ENCODE measurements at regions not wholly inside any gene's neighbourhood (a gene's known extent, or its start where the extent isn't known, plus 50 kb on each side); places are given as distances from the start of the nearest gene placed in this dataset.

DNA sequence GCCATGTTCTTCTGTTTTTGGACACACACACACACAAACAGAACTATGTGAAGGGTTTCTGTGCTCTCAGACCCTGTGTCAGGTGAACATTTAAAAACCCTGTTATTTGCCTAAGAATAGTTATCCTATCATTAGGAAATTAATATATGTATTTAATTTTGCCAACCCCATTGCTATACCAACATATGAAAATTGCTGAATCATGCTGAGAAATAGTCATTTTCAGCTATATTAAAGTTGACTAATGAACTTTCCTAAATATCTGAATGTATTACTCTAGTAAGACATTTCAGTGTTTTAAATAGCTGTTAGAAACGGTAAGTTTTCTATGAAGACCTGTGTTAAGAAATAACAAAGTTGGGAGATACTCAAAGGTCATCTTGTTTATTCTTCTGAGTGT, 596.9 kb upstream of the GRM7 start:
- BruUV-seq (replicated peaks), result no TSS peak

GRCh38 chr3:6264906-6265305, 596.0 kb upstream of the GRM7 start:
- intact Hi-C loops (cut with micrococcal nuclease; ENCODE audit: unreplicated experiment), result no loop called here
- Histone ChIP-seq H4K20me1 (ENCODE audit: insufficient read depth, low read length) (no peaks in the 10 kb centered on the region), H3K9me3 (ENCODE audit: low read length) (no peaks in the 10 kb centered on the region), H2AFZ (ENCODE audit: low read length) (no peak overlapping the region), H3K4me2 (ENCODE audit: low read length) (no peak overlapping the region), H3K27ac (ENCODE audit: low read depth, low read length, poor library complexity, severe bottlenecking) (no peak overlapping the region), H3K9me2 (ENCODE audit: insufficient read depth, low read length) (no peaks in the 10 kb centered on the region), H3K36me3 (ENCODE audit: insufficient read depth, low read length) (no peaks in the 10 kb centered on the region), H3K79me2 (ENCODE audit: insufficient read depth, low read depth, low read length) (no peaks in the 10 kb centered on the region), H3K4me3 (ENCODE audit: low read depth, low read length, poor library complexity, severe bottlenecking) (no peak overlapping the region), H3K4me1 (ENCODE audit: insufficient read depth, low read length, poor library complexity, severe bottlenecking) (no peaks in the 10 kb centered on the region)
- no TSS peak for BruUV-seq (replicated peaks)
- DNase-seq (ENCODE audit: low spot score), result no peak
- TF ChIP-seq, protein P1, sequence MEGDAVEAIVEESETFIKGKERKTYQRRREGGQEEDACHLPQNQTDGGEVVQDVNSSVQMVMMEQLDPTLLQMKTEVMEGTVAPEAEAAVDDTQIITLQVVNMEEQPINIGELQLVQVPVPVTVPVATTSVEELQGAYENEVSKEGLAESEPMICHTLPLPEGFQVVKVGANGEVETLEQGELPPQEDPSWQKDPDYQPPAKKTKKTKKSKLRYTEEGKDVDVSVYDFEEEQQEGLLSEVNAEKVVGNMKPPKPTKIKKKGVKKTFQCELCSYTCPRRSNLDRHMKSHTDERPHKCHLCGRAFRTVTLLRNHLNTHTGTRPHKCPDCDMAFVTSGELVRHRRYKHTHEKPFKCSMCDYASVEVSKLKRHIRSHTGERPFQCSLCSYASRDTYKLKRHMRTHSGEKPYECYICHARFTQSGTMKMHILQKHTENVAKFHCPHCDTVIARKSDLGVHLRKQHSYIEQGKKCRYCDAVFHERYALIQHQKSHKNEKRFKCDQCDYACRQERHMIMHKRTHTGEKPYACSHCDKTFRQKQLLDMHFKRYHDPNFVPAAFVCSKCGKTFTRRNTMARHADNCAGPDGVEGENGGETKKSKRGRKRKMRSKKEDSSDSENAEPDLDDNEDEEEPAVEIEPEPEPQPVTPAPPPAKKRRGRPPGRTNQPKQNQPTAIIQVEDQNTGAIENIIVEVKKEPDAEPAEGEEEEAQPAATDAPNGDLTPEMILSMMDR (conservative IDR thresholded peaks at IDR 0.05; ENCODE audit: low read length), result no peak
- TF ChIP-seq EZH2phosphoT487 (IDR thresholded peaks at IDR 0.05; ENCODE audit: borderline replicate concordance, low read depth, low read length), result no peak
- CTCF ChIA-PET (ENCODE audit: unreplicated experiment), result interaction anchor here (0.9 kb wide), 1 partner anchor 15 kb away, joined by 3 read pairs; no protein-coding TSS in a partner anchor
- POLR2A ChIA-PET, result interaction anchor here (1.8 kb wide), 1 partner anchor 9 kb away, joined by 5 read pairs; no protein-coding TSS in a partner anchor

More for the DNA sequence above, 596.9 kb upstream of the GRM7 start:
- H3K36me3 ChIP-seq (ENCODE audit: insufficient read depth, low read length), result no peaks in the 10 kb centered on the region
- H3K4me1 ChIP-seq (ENCODE audit: insufficient read depth, low read length, poor library complexity, severe bottlenecking), result no peaks in the 10 kb centered on the region
- H3K4me3 ChIP-seq (ENCODE audit: low read depth, low read length, poor library complexity, severe bottlenecking), result no peak overlapping the region
- intact Hi-C loops (cut with micrococcal nuclease; ENCODE audit: unreplicated experiment), result no loop called here
- no peak overlapping the region for H3K4me2 ChIP-seq (ENCODE audit: low read length)
- 0 out of 2 replicates have a peak overlapping the region, but pooled peaks have one; percentile 25 for H2AFZ ChIP-seq (ENCODE audit: low read length)
- H4K20me1 ChIP-seq (ENCODE audit: insufficient read depth, low read length), result no peaks in the 10 kb centered on the region
- TF ChIP-seq EZH2phosphoT487 (IDR thresholded peaks at IDR 0.05; ENCODE audit: borderline replicate concordance, low read depth, low read length), result no peak
- TF ChIP-seq, protein P1 (conservative IDR thresholded peaks at IDR 0.05; ENCODE audit: low read length), result no peak
- ChIA-PET CTCF (ENCODE audit: unreplicated experiment) (interaction anchor here (0.9 kb wide), 1 partner anchor 14 kb away, joined by 3 read pairs; no protein-coding TSS in a partner anchor), POLR2A (interaction anchor here (0.6 to 1.8 kb wide), 3 partner anchors 10 to 438 kb away, joined by 3 to 5 read pairs (median 4); no protein-coding TSS in a partner anchor)
- no peaks in the 10 kb centered on the region for H3K9me2 ChIP-seq (ENCODE audit: insufficient read depth, low read length)
- no peaks in the 10 kb centered on the region for H3K79me2 ChIP-seq (ENCODE audit: insufficient read depth, low read depth, low read length)
- no peak for DNase-seq (ENCODE audit: low spot score)
- H3K27ac ChIP-seq (ENCODE audit: low read depth, low read length, poor library complexity, severe bottlenecking), result no peak overlapping the region
- H3K9me3 ChIP-seq (ENCODE audit: low read length), result no peaks in the 10 kb centered on the region

GRCh38 chr3:6266135-6266534, 594.8 kb upstream of the GRM7 start:
- no peaks in the 10 kb centered on the region for H3K4me1 ChIP-seq (ENCODE audit: insufficient read depth, low read length, poor library complexity, severe bottlenecking)
- no TSS peak for BruUV-seq (replicated peaks)
- H2AFZ ChIP-seq (ENCODE audit: low read length), result no peak overlapping the region
- no peak overlapping the region for H3K27ac ChIP-seq (ENCODE audit: low read depth, low read length, poor library complexity, severe bottlenecking)
- no peak overlapping the region for H3K4me3 ChIP-seq (ENCODE audit: low read depth, low read length, poor library complexity, severe bottlenecking)
- DNase-seq (ENCODE audit: low spot score), result no peak
- H3K79me2 ChIP-seq (ENCODE audit: insufficient read depth, low read depth, low read length), result no peaks in the 10 kb centered on the region
- H3K9me3 ChIP-seq (ENCODE audit: low read length), result no peaks in the 10 kb centered on the region
- H4K20me1 ChIP-seq (ENCODE audit: insufficient read depth, low read length), result no peaks in the 10 kb centered on the region
- intact Hi-C loops (cut with micrococcal nuclease; ENCODE audit: unreplicated experiment), result no loop called here
- no peaks in the 10 kb centered on the region for H3K36me3 ChIP-seq (ENCODE audit: insufficient read depth, low read length)
- no peak overlapping the region for H3K4me2 ChIP-seq (ENCODE audit: low read length)
- ChIA-PET CTCF (ENCODE audit: unreplicated experiment) (no interaction called here), POLR2A (interaction anchor here (0.6 kb wide), 2 partner anchors 169 to 1099 kb away, joined by 3 read pairs; no protein-coding TSS in a partner anchor)
- H3K9me2 ChIP-seq (ENCODE audit: insufficient read depth, low read length), result no peaks in the 10 kb centered on the region
- TF ChIP-seq EZH2phosphoT487 (IDR thresholded peaks at IDR 0.05; ENCODE audit: borderline replicate concordance, low read depth, low read length), result no peak
- TF ChIP-seq, protein P1 (conservative IDR thresholded peaks at IDR 0.05; ENCODE audit: low read length), result no peak

Measured in OCI-LY7 (cell line).